ENCODE measurements at regions not wholly inside any gene's neighbourhood (a gene's known extent, or its start where the extent isn't known, plus 50 kb on each side); places are given as distances from the start of the nearest gene placed in this dataset.

- Histone ChIP-seq H2BK120ac (ENCODE audit: low read depth, low read length) (no peak overlapping the region), H2BK5ac (ENCODE audit: low read depth, low read length, poor library complexity, severe bottlenecking) (no peak overlapping the region), H3K4me2 (ENCODE audit: low read length, poor library complexity, severe bottlenecking) (no peak overlapping the region), H3K9me3 (ENCODE audit: control insufficient read depth, low read length) (peaks cover 9% of the 10 kb centered on the region), H3K4me3 (ENCODE audit: insufficient read depth in 1 of 2, low read depth in 1 of 2, low read length in 2 of 2) (no peak overlapping the region), H3K79me1 (replicated peaks; ENCODE audit: low read length, poor library complexity, severe bottlenecking) (no peaks in the 10 kb centered on the region), H2BK15ac (ENCODE audit: low read depth, poor library complexity, severe bottlenecking) (no peak overlapping the region), H3K27ac (ENCODE audit: low read length, poor library complexity, severe bottlenecking) (no peak overlapping the region), H4K8ac (ENCODE audit: low read length) (no peak overlapping the region), H3K4ac (ENCODE audit: low read depth in 1 of 2, low read length in 2 of 2) (no peak overlapping the region), H3K4me1 (ENCODE audit: control insufficient read depth, insufficient read depth, low read depth, low read length) (no peaks in the 10 kb centered on the region), H3K23ac (ENCODE audit: low read length in 2 of 2) (no peak overlapping the region), H2AK5ac (ENCODE audit: low read length, severe bottlenecking) (no peak overlapping the region), H3K27me3 (ENCODE audit: control insufficient read depth in 1 of 2, insufficient read depth in 1 of 2, low read length in 2 of 2) (no peaks in the 10 kb centered on the region), H3K9ac (ENCODE audit: low read length) (no peak overlapping the region), H3K18ac (ENCODE audit: low read depth in 1 of 2, low read length in 2 of 2) (no peak overlapping the region), H3K14ac (ENCODE audit: low read length in 2 of 2) (no peak overlapping the region), H2BK12ac (ENCODE audit: low read length in 2 of 2) (no peak overlapping the region), H3K36me3 (ENCODE audit: control insufficient read depth in 1 of 2, insufficient read depth in 2 of 2, low read depth in 1 of 2, low read length in 2 of 2) (no peaks in the 10 kb centered on the region), H2AFZ (ENCODE audit: low read depth, low read length) (no peak overlapping the region), H4K91ac (ENCODE audit: low read length) (no peak overlapping the region)
- DNase-seq = no peak
- WGBS = 84% methylated on average over 2 of the region's 3 CpGs
Measured at GRCh38 chr10:33722067-33722466, 387.6 kb upstream of the NRP1 start.

DNA sequence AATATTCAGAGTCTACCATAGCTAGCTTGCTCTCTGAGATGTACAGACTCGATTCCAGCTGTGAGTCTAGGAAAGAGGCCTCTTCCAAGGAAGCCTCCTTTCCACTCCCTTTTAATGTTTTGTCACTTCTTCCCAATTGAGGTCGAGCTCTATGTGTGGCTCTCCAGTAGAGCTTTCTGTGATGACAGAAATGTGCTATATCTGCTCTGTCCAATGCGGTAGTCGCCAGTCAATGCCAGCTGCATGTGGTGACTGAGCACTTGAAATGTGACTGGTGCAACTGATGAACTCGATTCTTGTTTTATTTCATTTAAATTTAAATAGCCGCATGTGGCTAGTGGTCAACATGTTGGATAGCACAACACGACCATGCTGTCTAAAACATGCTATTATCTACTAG is 387.0 kb upstream of the NRP1 start:
- Histone ChIP-seq H3K27ac (ENCODE audit: low read length, poor library complexity, severe bottlenecking) (no peak overlapping the region), H3K9ac (ENCODE audit: low read length) (no peak overlapping the region), H3K9me3 (ENCODE audit: control insufficient read depth, low read length) (peaks cover 9% of the 10 kb centered on the region), H3K4me2 (ENCODE audit: low read length, poor library complexity, severe bottlenecking) (no peak overlapping the region), H3K14ac (ENCODE audit: low read length in 2 of 2) (no peak overlapping the region), H3K27me3 (ENCODE audit: control insufficient read depth in 1 of 2, insufficient read depth in 1 of 2, low read length in 2 of 2) (no peaks in the 10 kb centered on the region), H2BK5ac (ENCODE audit: low read depth, low read length, poor library complexity, severe bottlenecking) (no peak overlapping the region), H3K4me3 (ENCODE audit: insufficient read depth in 1 of 2, low read depth in 1 of 2, low read length in 2 of 2) (no peak overlapping the region), H2BK120ac (ENCODE audit: low read depth, low read length) (no peak overlapping the region), H3K4ac (ENCODE audit: low read depth in 1 of 2, low read length in 2 of 2) (no peak overlapping the region), H3K18ac (ENCODE audit: low read depth in 1 of 2, low read length in 2 of 2) (no peak overlapping the region), H3K4me1 (ENCODE audit: control insufficient read depth, insufficient read depth, low read depth, low read length) (no peaks in the 10 kb centered on the region), H3K79me1 (replicated peaks; ENCODE audit: low read length, poor library complexity, severe bottlenecking) (no peaks in the 10 kb centered on the region), H2AK5ac (ENCODE audit: low read length, severe bottlenecking) (no peak overlapping the region), H3K23ac (ENCODE audit: low read length in 2 of 2) (no peak overlapping the region), H2AFZ (ENCODE audit: low read depth, low read length) (no peak overlapping the region), H2BK12ac (ENCODE audit: low read length in 2 of 2) (no peak overlapping the region), H2BK15ac (ENCODE audit: low read depth, poor library complexity, severe bottlenecking) (no peak overlapping the region), H3K36me3 (ENCODE audit: control insufficient read depth in 1 of 2, insufficient read depth in 2 of 2, low read depth in 1 of 2, low read length in 2 of 2) (no peaks in the 10 kb centered on the region), H4K91ac (ENCODE audit: low read length) (no peak overlapping the region), H4K8ac (ENCODE audit: low read length) (no peak overlapping the region)
- DNase-seq = no peak
- WGBS = 86% methylated on average over 7 of the region's 7 CpGs

DNA sequence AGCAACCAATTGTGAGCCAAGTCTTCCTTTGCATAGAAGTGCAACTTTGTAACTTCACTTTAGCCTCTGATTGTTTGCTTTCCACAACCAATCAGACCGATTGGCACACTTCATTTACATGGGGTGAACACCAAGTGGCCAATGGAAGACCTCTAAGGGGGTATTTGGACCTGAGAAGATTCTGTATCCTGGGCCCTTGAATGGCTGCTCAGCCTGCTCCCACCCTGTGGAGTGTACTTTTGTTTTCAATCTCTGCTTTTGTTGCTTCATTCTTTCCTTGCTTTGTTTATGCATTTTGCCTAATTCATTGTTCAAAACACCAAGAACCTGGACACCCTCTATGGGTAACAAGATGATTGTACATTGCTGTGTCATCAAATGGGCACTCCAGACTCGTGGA is 385.7 kb upstream of the NRP1 start:
- Histone ChIP-seq H3K79me1 (replicated peaks; ENCODE audit: low read length, poor library complexity, severe bottlenecking) (no peaks in the 10 kb centered on the region), H2AFZ (ENCODE audit: low read depth, low read length) (no peak overlapping the region), H3K9me3 (ENCODE audit: control insufficient read depth, low read length) (peaks cover 9% of the 10 kb centered on the region), H3K4me1 (ENCODE audit: control insufficient read depth, insufficient read depth, low read depth, low read length) (no peaks in the 10 kb centered on the region), H3K36me3 (ENCODE audit: control insufficient read depth in 1 of 2, insufficient read depth in 2 of 2, low read depth in 1 of 2, low read length in 2 of 2) (no peaks in the 10 kb centered on the region), H3K4me3 (ENCODE audit: insufficient read depth in 1 of 2, low read depth in 1 of 2, low read length in 2 of 2) (no peak overlapping the region), H3K18ac (ENCODE audit: low read depth in 1 of 2, low read length in 2 of 2) (no peak overlapping the region), H2BK15ac (ENCODE audit: low read depth, poor library complexity, severe bottlenecking) (no peak overlapping the region), H4K91ac (ENCODE audit: low read length) (no peak overlapping the region), H2BK120ac (ENCODE audit: low read depth, low read length) (no peak overlapping the region), H3K4ac (ENCODE audit: low read depth in 1 of 2, low read length in 2 of 2) (no peak overlapping the region), H2AK5ac (ENCODE audit: low read length, severe bottlenecking) (no peak overlapping the region), H3K4me2 (ENCODE audit: low read length, poor library complexity, severe bottlenecking) (no peak overlapping the region), H3K27ac (ENCODE audit: low read length, poor library complexity, severe bottlenecking) (no peak overlapping the region), H3K27me3 (ENCODE audit: control insufficient read depth in 1 of 2, insufficient read depth in 1 of 2, low read length in 2 of 2) (no peaks in the 10 kb centered on the region), H4K8ac (ENCODE audit: low read length) (no peak overlapping the region), H3K9ac (ENCODE audit: low read length) (no peak overlapping the region), H2BK12ac (ENCODE audit: low read length in 2 of 2) (no peak overlapping the region), H3K14ac (ENCODE audit: low read length in 2 of 2) (no peak overlapping the region), H2BK5ac (ENCODE audit: low read depth, low read length, poor library complexity, severe bottlenecking) (no peak overlapping the region), H3K23ac (ENCODE audit: low read length in 2 of 2) (no peak overlapping the region)
- no peak for DNase-seq
- WGBS = 63% methylated on average over 2 of the region's 2 CpGs

DNA sequence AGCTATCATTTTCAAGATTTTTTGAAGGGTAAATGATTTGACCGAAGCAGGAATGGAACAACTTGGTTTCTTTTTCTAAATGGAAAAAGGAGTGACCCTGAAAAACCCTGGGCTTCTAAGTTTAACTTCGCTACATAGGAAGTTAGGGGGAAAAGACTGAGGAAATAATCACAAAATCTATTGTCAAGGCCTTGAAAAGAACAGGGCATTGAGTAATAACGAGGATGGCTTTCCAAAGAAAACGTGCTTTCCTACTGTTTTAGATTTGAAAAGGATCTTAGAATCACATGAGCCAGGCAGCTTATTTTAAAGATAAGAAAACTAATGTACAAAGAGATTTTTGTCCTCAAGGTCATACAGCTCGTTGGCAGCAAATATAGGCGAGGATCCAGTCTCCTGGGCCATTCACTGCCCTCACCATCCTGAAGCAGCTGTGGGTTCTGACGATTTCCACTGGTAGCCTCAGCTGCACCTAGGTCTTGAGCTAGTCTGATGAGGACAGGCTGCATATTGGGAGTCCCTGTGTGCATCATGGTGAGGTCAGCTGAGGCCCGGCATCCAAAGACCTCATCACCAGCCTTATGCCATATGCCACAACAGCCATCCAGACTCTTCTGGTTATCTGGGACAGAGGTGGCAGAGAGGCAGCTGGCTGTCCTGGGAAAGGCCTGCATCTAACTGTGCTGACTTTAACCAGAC is 384.7 kb upstream of the NRP1 start:
- no peak overlapping the region for H4K8ac ChIP-seq (ENCODE audit: low read length)
- H3K23ac ChIP-seq (ENCODE audit: low read length in 2 of 2) = no peak overlapping the region
- WGBS = 91% methylated on average over 8 of the region's 8 CpGs
- no peaks in the 10 kb centered on the region for H3K27me3 ChIP-seq (ENCODE audit: control insufficient read depth in 1 of 2, insufficient read depth in 1 of 2, low read length in 2 of 2)
- H3K4me3 ChIP-seq (ENCODE audit: insufficient read depth in 1 of 2, low read depth in 1 of 2, low read length in 2 of 2) = no peak overlapping the region
- no peak overlapping the region for H4K91ac ChIP-seq (ENCODE audit: low read length)
- no peaks in the 10 kb centered on the region for H3K36me3 ChIP-seq (ENCODE audit: control insufficient read depth in 1 of 2, insufficient read depth in 2 of 2, low read depth in 1 of 2, low read length in 2 of 2)
- no peak overlapping the region for H2AK5ac ChIP-seq (ENCODE audit: low read length, severe bottlenecking)
- no peak overlapping the region for H2BK15ac ChIP-seq (ENCODE audit: low read depth, poor library complexity, severe bottlenecking)
- H3K18ac ChIP-seq (ENCODE audit: low read depth in 1 of 2, low read length in 2 of 2) = no peak overlapping the region
- no peak overlapping the region for H3K9ac ChIP-seq (ENCODE audit: low read length)
- no peak overlapping the region for H3K4me2 ChIP-seq (ENCODE audit: low read length, poor library complexity, severe bottlenecking)
- H3K4me1 ChIP-seq (ENCODE audit: control insufficient read depth, insufficient read depth, low read depth, low read length) = no peaks in the 10 kb centered on the region
- no peak overlapping the region for H2BK120ac ChIP-seq (ENCODE audit: low read depth, low read length)
- no peak overlapping the region for H3K4ac ChIP-seq (ENCODE audit: low read depth in 1 of 2, low read length in 2 of 2)
- no peak overlapping the region for H3K14ac ChIP-seq (ENCODE audit: low read length in 2 of 2)
- no peak overlapping the region for H3K27ac ChIP-seq (ENCODE audit: low read length, poor library complexity, severe bottlenecking)
- no peaks in the 10 kb centered on the region for H3K79me1 ChIP-seq (replicated peaks; ENCODE audit: low read length, poor library complexity, severe bottlenecking)
- H3K9me3 ChIP-seq (ENCODE audit: control insufficient read depth, low read length) = peaks cover 9% of the 10 kb centered on the region
- no peak overlapping the region for H2AFZ ChIP-seq (ENCODE audit: low read depth, low read length)
- H2BK5ac ChIP-seq (ENCODE audit: low read depth, low read length, poor library complexity, severe bottlenecking) = no peak overlapping the region
- no peak for DNase-seq
- no peak overlapping the region for H2BK12ac ChIP-seq (ENCODE audit: low read length in 2 of 2)

All from mesenchymal stem cell (in vitro differentiated cells and primary cell).